ENCODE measurements at regions not wholly inside any gene's neighbourhood (a gene's known extent, or its start where the extent isn't known, plus 50 kb on each side); places are given as distances from the start of the nearest gene placed in this dataset.

- FAIRE-seq (no peak), DNase-seq (ENCODE audit: low read depth in 1 of 2, low spot score in 2 of 2) (no peak)
- H3K27me3 ChIP-seq (replicated peaks in 1 of 4; ENCODE audit: control insufficient read depth in 3 of 4, extremely low read depth in 1 of 4, insufficient read depth in 3 of 4, low read length in 3 of 4): no peaks in the 10 kb centered on the region
- no peaks in the 10 kb centered on the region for H3K79me2 ChIP-seq (ENCODE audit: control insufficient read depth in 1 of 2, insufficient read depth in 2 of 2, low read length in 2 of 2)
- no peak overlapping the region for H3K4me2 ChIP-seq (ENCODE audit: insufficient read depth in 1 of 2, low read depth in 2 of 2, low read length in 2 of 2)
- no peak overlapping the region for H4K8ac ChIP-seq (ENCODE audit: extremely low read depth, insufficient read depth, low read length)
- H2BK120ac ChIP-seq (replicated peaks; ENCODE audit: low read depth, low read length): no peak overlapping the region
- H2BK15ac ChIP-seq (ENCODE audit: low read length): no peak overlapping the region
- ChIA-PET POLR2A (ENCODE audit: partially characterized antibody) (no interaction called here), CTCF (ENCODE audit: partially characterized antibody) (no interaction called here)
- H3K14ac ChIP-seq (ENCODE audit: insufficient read length): no peak overlapping the region
- no peak overlapping the region for H3K9ac ChIP-seq (replicated peaks in 1 of 4; ENCODE audit: extremely low read depth in 1 of 4, low read depth in 3 of 4, low read length in 3 of 4)
- H2AK5ac ChIP-seq (ENCODE audit: low read depth, low read length): no peak overlapping the region
- H2BK20ac ChIP-seq (ENCODE audit: low read length): no peak overlapping the region
- no peak overlapping the region for H2BK5ac ChIP-seq (ENCODE audit: low read depth, low read length)
- no peaks in the 10 kb centered on the region for H4K20me1 ChIP-seq (replicated peaks in 1 of 2; ENCODE audit: control insufficient read depth in 1 of 2, insufficient read depth in 2 of 2, low read length in 2 of 2)
- no peak overlapping the region for H4K91ac ChIP-seq (replicated peaks; ENCODE audit: insufficient read length, low read length)
- H3K23ac ChIP-seq (ENCODE audit: insufficient read length): no peak overlapping the region
- H3K4ac ChIP-seq (replicated peaks; ENCODE audit: insufficient read length, low read depth, low read length): no peak overlapping the region
- H3K36me3 ChIP-seq (ENCODE audit: control insufficient read depth in 2 of 4, insufficient read depth in 4 of 4, low read length in 3 of 4): no peaks in the 10 kb centered on the region
- no peaks in the 10 kb centered on the region for H3K79me1 ChIP-seq (ENCODE audit: low read depth, low read length)
- no peaks in the 10 kb centered on the region for H3K9me3 ChIP-seq (ENCODE audit: insufficient read depth in 2 of 2, low read depth in 1 of 2, low read length in 1 of 2)
- no peaks in the 10 kb centered on the region for H3K4me1 ChIP-seq (replicated peaks in 1 of 4; ENCODE audit: control insufficient read depth in 3 of 4, insufficient read depth in 4 of 4, low read length in 3 of 4)
- no peak overlapping the region for H2AFZ ChIP-seq (ENCODE audit: low read length)
- no peak overlapping the region for H4K5ac ChIP-seq (ENCODE audit: insufficient read length, low read depth, low read length)
- no peak overlapping the region for H2BK12ac ChIP-seq (ENCODE audit: low read depth, low read length)
- H3K56ac ChIP-seq (replicated peaks; ENCODE audit: insufficient read length, low read depth, low read length): no peak overlapping the region
- no peak overlapping the region for H3K4me3 ChIP-seq (ENCODE audit: extremely low read depth in 1 of 4, insufficient read depth in 2 of 4, low read depth in 3 of 4, low read length in 4 of 4)
- H3K18ac ChIP-seq (ENCODE audit: extremely low read depth, low read length): no peak overlapping the region
- WGBS, 2 experiments (ENCODE audit: extremely low coverage in 1 of 2, insufficient coverage in 1 of 2, insufficient read length in 1 of 2, insufficient replicate concordance in 2 of 2, low coverage in 1 of 2, low lambda C conversion rate in 2 of 2, missing lambda C conversion rate in 1 of 2): 82% methylated on average over 2 of the region's 2 CpGs; no CpG with 5 or more reads in 1 of the 2 experiments
- H3K27ac ChIP-seq (ENCODE audit: low read depth, low read length): no peak overlapping the region
- H3K23me2 ChIP-seq (ENCODE audit: low read depth, low read length): no peaks in the 10 kb centered on the region
- TF ChIP-seq, protein P1, sequence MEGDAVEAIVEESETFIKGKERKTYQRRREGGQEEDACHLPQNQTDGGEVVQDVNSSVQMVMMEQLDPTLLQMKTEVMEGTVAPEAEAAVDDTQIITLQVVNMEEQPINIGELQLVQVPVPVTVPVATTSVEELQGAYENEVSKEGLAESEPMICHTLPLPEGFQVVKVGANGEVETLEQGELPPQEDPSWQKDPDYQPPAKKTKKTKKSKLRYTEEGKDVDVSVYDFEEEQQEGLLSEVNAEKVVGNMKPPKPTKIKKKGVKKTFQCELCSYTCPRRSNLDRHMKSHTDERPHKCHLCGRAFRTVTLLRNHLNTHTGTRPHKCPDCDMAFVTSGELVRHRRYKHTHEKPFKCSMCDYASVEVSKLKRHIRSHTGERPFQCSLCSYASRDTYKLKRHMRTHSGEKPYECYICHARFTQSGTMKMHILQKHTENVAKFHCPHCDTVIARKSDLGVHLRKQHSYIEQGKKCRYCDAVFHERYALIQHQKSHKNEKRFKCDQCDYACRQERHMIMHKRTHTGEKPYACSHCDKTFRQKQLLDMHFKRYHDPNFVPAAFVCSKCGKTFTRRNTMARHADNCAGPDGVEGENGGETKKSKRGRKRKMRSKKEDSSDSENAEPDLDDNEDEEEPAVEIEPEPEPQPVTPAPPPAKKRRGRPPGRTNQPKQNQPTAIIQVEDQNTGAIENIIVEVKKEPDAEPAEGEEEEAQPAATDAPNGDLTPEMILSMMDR (IDR thresholded peaks at IDR 0.05; ENCODE audit: control extremely low read depth in 1 of 3, insufficient read depth in 1 of 3, low read depth in 1 of 3, low read length in 3 of 3): no peak
- TF ChIP-seq CTBP2 (IDR thresholded peaks at IDR 0.05; ENCODE audit: borderline replicate concordance, insufficient read depth, insufficient read length, low read length) (no peak), SRF (IDR thresholded peaks at IDR 0.05; ENCODE audit: low read depth, low read length) (no peak), NANOG (IDR thresholded peaks at IDR 0.05; ENCODE audit: insufficient read depth, low read depth, low read length, poor library complexity, severe bottlenecking) (no peak), NRF1 (IDR thresholded peaks at IDR 0.05; ENCODE audit: low read depth, low read length) (no peak), BRCA1 (IDR thresholded peaks at IDR 0.05; ENCODE audit: low read depth, low read length) (no peak), E2F6 (IDR thresholded peaks at IDR 0.05) (no peak), JUN (IDR thresholded peaks at IDR 0.05; ENCODE audit: low read depth, low read length) (no peak), SAP30 (IDR thresholded peaks at IDR 0.05; ENCODE audit: insufficient read depth, insufficient replicate concordance, low read length) (no peak), ATF3 (IDR thresholded peaks at IDR 0.05; ENCODE audit: insufficient read depth, low read depth, low read length) (no peak), SP2 (IDR thresholded peaks at IDR 0.05; ENCODE audit: low read length) (no peak)
Measured at GRCh38 chr3:30331519-30331918, 274.9 kb upstream of the TGFBR2 start.
